GM12873 (cell line): ENCODE measurements at regions not wholly inside any gene's neighbourhood (a gene's known extent, or its start where the extent isn't known, plus 50 kb on each side); places are given as distances from the start of the nearest gene placed in this dataset.

Source experiments
- CTCF ChIP-seq: IDR thresholded peaks from 2 replicates; pipeline ENCODE4 v1.5.1; 2012; ENCODE audit warnings: low read depth, mild to moderate bottlenecking, moderate library complexity, low read length, control low read depth; ENCODE audit not compliant: insufficient read depth; ENCODE audit errors: missing control alignments

- no peak for TF ChIP-seq CTCF
Measured at GRCh38 chr3:124410471-124410870, 319.8 kb upstream of the UMPS start.

GRCh38 chr3:124411728-124412127 is 318.5 kb upstream of the UMPS start:
- TF ChIP-seq CTCF, result no peak

DNA sequence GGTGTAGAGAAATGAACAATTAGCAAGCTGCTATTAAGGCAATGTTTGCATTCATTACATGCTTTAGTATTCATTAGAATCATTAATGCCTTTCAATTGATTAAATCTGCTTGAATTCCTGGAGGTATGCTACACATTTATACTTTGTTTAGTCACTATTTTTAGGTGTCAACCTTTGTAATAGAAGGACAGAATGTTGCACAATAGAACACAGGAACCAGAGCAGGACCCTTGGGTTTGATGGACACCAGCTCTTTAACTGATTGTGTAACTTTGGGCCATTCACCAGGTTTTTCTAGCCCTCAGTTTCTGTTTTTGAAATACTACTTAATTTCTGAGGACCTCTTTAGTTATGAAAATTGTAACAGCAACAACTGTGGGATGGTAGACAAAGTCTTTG is 317.6 kb upstream of the UMPS start:
- TF ChIP-seq CTCF, result no peak

DNA sequence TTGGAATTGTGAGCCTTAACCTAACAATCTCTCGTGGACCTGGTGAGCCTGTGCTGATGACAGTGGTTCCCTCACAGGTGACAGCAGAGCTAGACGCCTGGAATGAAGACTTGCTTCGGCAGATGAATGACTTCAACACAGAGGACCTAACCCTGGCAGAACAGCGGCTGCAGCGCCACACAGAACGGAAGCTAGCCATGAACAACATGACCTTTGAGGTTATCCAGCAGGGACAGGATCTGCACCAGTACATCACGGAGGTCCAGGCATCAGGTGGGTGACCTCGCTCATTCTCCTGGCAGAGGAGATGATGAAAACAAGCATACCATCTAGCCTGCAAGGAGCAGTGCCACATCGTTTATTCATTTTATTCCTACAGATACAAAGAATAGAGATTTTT is 316.9 kb upstream of the UMPS start:
- TF ChIP-seq CTCF, result no peak

DNA sequence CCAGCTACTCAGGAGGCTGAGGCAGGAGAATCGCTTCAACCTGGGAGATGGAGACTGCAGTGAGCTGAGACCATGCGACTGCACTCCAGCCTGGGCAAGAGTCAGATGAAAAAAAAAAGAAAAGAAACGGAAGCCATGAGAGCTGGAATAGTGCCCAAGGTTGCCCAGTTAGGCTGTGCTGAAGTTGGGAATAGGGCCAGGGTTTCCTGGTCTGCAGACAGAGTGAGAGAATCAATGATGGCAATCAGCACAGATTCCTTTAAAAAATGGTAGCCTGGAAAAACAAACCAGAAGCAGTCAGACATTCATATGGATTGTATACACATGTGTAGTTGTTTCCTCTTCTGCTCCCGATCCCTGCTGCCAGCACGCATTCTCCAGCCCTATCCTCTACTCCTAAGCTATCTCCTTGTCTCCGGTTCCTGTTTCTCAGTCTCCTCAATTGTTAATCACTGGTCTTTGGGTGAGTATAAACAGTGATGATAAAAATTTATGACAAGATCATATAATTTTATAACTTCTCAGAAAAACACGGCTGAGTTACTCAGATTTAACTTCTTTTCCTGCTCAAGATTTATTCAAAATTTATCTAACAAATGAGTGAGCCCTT is 316.2 kb upstream of the UMPS start:
- no peak for TF ChIP-seq CTCF

GRCh38 chr3:124415446-124415960 is 314.7 kb upstream of the UMPS start:
- no peak for TF ChIP-seq CTCF

- no peak for TF ChIP-seq CTCF
Measured at GRCh38 chr3:124419303-124419702, 310.9 kb upstream of the UMPS start.

DNA sequence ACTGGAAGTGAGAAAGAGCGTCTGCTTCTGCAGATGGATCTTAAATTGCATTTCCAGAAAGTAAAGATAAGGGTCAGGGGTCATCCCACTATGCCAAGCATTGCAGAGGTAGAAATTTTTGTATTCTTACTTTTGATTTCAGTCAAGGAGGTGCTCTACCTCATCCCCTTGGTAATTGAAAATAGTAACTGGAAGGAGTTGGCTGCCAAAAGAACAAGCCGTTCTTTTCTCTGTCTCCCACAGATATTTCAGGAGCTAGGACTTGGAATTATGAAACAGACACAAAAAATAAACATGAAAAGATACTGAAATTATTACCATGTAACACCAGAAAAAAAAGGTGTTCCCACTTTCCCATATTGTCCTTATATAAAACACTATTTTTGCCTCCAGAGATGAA is 309.9 kb upstream of the UMPS start:
- TF ChIP-seq CTCF, result no peak
